ENCODE measurements at regions not wholly inside any gene's neighbourhood (a gene's known extent, or its start where the extent isn't known, plus 50 kb on each side); places are given as distances from the start of the nearest gene placed in this dataset.

- Histone ChIP-seq H3K4me1 (no peaks in the 10 kb centered on the region), H3K27ac (no peak overlapping the region), H3K4me3 (no peak overlapping the region), H3K36me3 (no peaks in the 10 kb centered on the region), H3K27me3 (no peaks in the 10 kb centered on the region), H3K9me3 (no peaks in the 10 kb centered on the region)
- TF ChIP-seq POLR2A (IDR thresholded peaks at IDR 0.05) (no peak), CTCF (IDR thresholded peaks at IDR 0.05) (no peak)
- DNase-seq, result no peak
These were observed 73.9 kb downstream of the RMI1 start for GRCh38 chr9:84054341-84055010.

GRCh38 chr9:84057662-84058061, 77.1 kb downstream of the RMI1 start:
- no peak for DNase-seq

GRCh38 chr9:84059936-84060335, 79.3 kb downstream of the RMI1 start:
- Histone ChIP-seq H3K36me3 (no peaks in the 10 kb centered on the region), H3K27ac (no peak overlapping the region), H3K27me3 (no peaks in the 10 kb centered on the region), H3K4me1 (no peaks in the 10 kb centered on the region), H3K4me3 (no peak overlapping the region), H3K9me3 (no peaks in the 10 kb centered on the region)
- no peak for TF ChIP-seq POLR2A (IDR thresholded peaks at IDR 0.05)
- no peak for TF ChIP-seq CTCF (IDR thresholded peaks at IDR 0.05)
- no peak for DNase-seq

More at GRCh38 chr9:84057662-84058061, 77.1 kb downstream of the RMI1 start:
- H3K36me3 ChIP-seq, result no peaks in the 10 kb centered on the region
- H3K27ac ChIP-seq, result no peak overlapping the region
- no peaks in the 10 kb centered on the region for H3K9me3 ChIP-seq
- no peaks in the 10 kb centered on the region for H3K27me3 ChIP-seq
- no peak overlapping the region for H3K4me3 ChIP-seq
- no peak for TF ChIP-seq POLR2A (IDR thresholded peaks at IDR 0.05)
- no peak for TF ChIP-seq CTCF (IDR thresholded peaks at IDR 0.05)
- H3K4me1 ChIP-seq, result no peaks in the 10 kb centered on the region

- TF ChIP-seq POLR2A (IDR thresholded peaks at IDR 0.05) (no peak), CTCF (IDR thresholded peaks at IDR 0.05) (no peak)
- Histone ChIP-seq H3K36me3 (no peaks in the 10 kb centered on the region), H3K4me3 (no peak overlapping the region), H3K27ac (no peak overlapping the region), H3K9me3 (no peaks in the 10 kb centered on the region), H3K4me1 (no peaks in the 10 kb centered on the region), H3K27me3 (no peaks in the 10 kb centered on the region)
- DNase-seq, result no peak
These were observed 81.1 kb downstream of the RMI1 start for GRCh38 chr9:84061613-84062193.

GRCh38 chr9:84062538-84062937, 81.9 kb downstream of the RMI1 start:
- no peak for DNase-seq
- no peaks in the 10 kb centered on the region for H3K27me3 ChIP-seq
- no peaks in the 10 kb centered on the region for H3K4me1 ChIP-seq
- TF ChIP-seq POLR2A (IDR thresholded peaks at IDR 0.05) (no peak), CTCF (IDR thresholded peaks at IDR 0.05) (no peak)
- H3K9me3 ChIP-seq, result no peaks in the 10 kb centered on the region
- no peaks in the 10 kb centered on the region for H3K36me3 ChIP-seq
- no peak overlapping the region for H3K4me3 ChIP-seq
- H3K27ac ChIP-seq, result no peak overlapping the region
